GM18858 (cell line): ENCODE measurements at regions not wholly inside any gene's neighbourhood (a gene's known extent, or its start where the extent isn't known, plus 50 kb on each side); places are given as distances from the start of the nearest gene placed in this dataset.

Experiments used
- ATAC-seq: cut with Tn5 transposase; IDR thresholded peaks from one replicate; pipeline ENCODE4 v1.9.1; 2021; ENCODE audit not compliant: unreplicated experiment

- no peak for ATAC-seq
Measured at GRCh38 chr18:77970814-77971213, 721.2 kb downstream of the GALR1 start.

- no peak for ATAC-seq
Measured at GRCh38 chr18:77973745-77974144, 724.1 kb downstream of the GALR1 start.

GRCh38 chr18:77974329-77974728 is 724.7 kb downstream of the GALR1 start:
- no peak for ATAC-seq

GRCh38 chr18:77977331-77977730 is 727.7 kb downstream of the GALR1 start:
- no peak for ATAC-seq

- no peak for ATAC-seq
Measured at GRCh38 chr18:77980275-77980674, 730.6 kb downstream of the GALR1 start.

- ATAC-seq: no peak
Measured at GRCh38 chr18:77981874-77982273, 732.2 kb downstream of the GALR1 start.

- no peak for ATAC-seq
Measured at GRCh38 chr18:77983270-77983669, 733.6 kb downstream of the GALR1 start.

GRCh38 chr18:77984178-77984577 is 734.5 kb downstream of the GALR1 start:
- ATAC-seq: no peak

- ATAC-seq: no peak
Measured at GRCh38 chr18:77984833-77985232, 735.2 kb downstream of the GALR1 start.

GRCh38 chr18:77985526-77986281 is 736.1 kb downstream of the GALR1 start:
- ATAC-seq: no peak

- no peak for ATAC-seq
Measured at GRCh38 chr18:77990131-77990530, 740.5 kb downstream of the GALR1 start.

GRCh38 chr18:77990901-77991300 is 741.3 kb downstream of the GALR1 start:
- no peak for ATAC-seq

GRCh38 chr18:77992057-77992456 is 742.4 kb downstream of the GALR1 start:
- no peak for ATAC-seq

GRCh38 chr18:77993188-77993981 is 743.7 kb downstream of the GALR1 start:
- ATAC-seq: no peak

GRCh38 chr18:77995593-77995992 is 745.9 kb downstream of the GALR1 start:
- no peak for ATAC-seq

GRCh38 chr18:77996737-77997136 is 747.1 kb downstream of the GALR1 start:
- ATAC-seq: no peak

- no peak for ATAC-seq
Measured at GRCh38 chr18:78001811-78002210, 752.2 kb downstream of the GALR1 start.

- no peak for ATAC-seq
Measured at GRCh38 chr18:78006006-78006773, 756.5 kb downstream of the GALR1 start.

GRCh38 chr18:78006774-78007260 is 757.2 kb downstream of the GALR1 start:
- no peak for ATAC-seq

- no peak for ATAC-seq
Measured at GRCh38 chr18:78010363-78010762, 760.7 kb downstream of the GALR1 start.

GRCh38 chr18:78017869-78018268 is 768.2 kb downstream of the GALR1 start:
- no peak for ATAC-seq
